GM19328 (cell line): ENCODE measurements at regions not wholly inside any gene's neighbourhood (a gene's known extent, or its start where the extent isn't known, plus 50 kb on each side); places are given as distances from the start of the nearest gene placed in this dataset.

Source experiments
- ATAC-seq: cut with Tn5 transposase; IDR thresholded peaks from one replicate; pipeline ENCODE4 v1.9.1; 2021; ENCODE audit warnings: mild to moderate bottlenecking, moderate library complexity; ENCODE audit not compliant: unreplicated experiment

DNA sequence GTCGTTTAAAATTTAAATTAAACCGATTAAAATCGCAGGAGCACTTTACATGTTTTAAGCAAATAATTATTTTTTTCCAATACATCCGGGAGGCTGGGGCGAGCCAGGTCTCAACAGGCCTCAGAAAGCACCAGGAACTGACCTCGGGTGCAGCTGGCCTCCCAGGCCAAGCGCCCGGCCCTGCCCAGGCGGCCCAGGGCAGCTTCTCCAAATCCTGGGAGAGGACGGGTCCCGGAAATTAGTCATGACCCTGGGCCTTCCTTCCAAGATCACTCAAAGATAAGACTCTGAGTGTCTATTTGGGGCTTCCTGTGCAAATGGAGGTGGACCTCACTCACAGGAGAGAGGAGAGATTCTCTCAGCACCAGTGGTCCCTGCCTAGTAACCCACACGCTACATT, 177.1 kb downstream of the BCL11B start:
- ATAC-seq = no peak

DNA sequence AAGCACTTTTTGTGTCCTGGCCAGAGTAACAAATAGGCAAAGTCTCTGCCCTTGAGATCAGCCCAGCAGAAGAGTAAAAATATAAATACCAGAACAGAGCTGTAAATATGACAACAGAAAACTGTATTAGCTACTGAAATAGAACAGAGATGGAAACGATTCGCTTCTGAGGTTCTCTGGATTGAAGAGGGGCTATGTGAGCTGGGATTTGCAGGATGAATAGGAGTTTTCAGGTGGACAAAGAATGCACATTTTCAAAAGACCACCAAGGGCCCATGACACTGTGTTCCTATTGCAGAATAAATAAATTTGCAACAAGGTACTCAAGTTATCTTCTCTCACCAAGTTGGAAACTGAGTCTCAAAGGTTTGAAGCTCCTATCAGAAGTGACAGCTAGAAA, 176.6 kb downstream of the BCL11B start:
- no peak for ATAC-seq

DNA sequence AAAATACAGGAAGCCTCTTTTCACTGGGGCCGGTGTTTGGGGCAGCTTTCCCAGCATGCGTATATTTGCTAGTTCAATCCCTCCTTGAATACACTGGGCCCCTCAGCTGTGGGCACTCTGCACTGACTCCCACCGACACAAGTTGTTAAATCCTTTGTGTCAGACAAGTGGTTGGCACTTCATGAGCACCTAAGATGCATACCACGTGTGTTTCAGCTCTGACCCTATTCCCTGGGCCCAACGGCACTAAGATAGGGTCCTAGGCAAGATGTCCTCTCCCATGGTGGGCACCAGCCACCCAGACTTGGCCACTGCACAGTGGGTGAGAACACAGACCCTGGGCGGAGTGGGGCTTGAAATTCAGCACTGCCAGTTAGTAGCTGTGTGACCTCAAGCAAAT, 173.8 kb downstream of the BCL11B start:
- ATAC-seq = no peak

DNA sequence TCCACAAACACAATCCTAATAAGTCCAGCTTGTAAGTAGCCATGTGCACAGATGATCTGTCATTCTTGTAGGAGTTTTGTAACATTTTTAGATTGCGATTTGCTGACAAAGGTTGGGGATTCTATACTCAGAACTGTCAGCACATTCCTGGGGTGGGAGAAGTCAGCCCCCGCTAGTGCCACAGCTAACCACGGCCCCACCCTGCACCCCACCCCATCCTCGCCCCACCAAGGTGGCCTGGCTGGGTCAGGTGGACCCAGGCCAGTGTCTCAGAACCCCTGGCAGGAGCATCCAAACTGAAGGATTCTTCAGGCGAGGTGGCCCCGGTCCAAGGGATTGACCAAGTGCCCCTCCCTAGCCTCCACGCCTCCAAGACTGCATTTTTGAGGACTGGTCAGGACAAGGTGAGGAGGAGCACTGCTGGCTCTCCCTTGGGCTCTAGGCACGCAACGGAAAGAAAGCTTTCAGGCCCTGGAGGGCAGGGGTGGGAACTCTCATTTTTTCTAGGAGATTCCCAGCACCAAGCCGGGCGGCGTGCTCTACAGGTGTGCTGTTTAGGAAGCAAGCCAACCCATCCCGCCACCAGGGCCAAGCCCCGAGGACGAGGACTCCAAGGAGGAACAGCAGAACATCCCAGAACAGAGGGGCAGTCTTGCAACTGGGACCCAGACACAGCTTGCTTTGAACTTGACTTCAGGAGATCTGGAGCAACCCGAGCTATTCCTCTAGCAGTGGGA, 172.8 kb downstream of the BCL11B start:
- ATAC-seq = no peak

DNA sequence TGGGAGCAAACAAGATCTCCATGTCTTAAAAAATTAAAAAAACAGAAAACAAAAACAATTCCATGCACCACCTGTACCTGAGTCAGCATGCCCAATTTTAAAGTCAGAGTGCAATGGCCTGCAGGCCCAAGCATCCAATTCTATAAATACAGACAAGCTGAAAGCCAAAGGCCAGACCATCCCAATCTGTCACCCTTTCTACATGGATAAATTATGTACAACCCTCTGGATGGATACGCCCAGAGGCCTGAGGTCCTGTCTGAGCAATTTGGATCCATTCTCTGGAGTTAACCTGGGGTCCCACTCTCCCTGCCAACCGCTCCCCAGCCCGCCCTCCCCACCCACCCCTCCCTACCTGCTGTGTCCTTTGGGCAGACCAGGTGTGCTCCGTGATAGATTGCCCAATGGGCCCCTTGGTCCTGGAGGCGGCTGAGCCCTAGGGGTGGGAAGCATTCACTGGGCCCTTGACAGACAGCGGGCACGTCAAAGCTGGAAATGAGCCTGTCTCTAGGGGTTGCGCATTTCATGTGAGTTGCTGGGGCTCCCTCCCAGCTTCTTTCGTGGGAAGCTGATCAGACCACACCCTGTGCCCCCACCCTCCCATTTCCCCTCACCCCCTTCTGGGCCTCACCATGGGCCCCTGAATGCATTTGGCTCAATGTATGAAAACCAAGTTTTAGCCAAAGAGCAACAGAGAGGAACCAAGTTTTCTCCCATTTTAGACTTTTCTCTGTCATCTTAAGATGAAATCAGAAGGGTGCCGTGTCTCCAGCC, 171.3 kb downstream of the BCL11B start:
- ATAC-seq = no peak

DNA sequence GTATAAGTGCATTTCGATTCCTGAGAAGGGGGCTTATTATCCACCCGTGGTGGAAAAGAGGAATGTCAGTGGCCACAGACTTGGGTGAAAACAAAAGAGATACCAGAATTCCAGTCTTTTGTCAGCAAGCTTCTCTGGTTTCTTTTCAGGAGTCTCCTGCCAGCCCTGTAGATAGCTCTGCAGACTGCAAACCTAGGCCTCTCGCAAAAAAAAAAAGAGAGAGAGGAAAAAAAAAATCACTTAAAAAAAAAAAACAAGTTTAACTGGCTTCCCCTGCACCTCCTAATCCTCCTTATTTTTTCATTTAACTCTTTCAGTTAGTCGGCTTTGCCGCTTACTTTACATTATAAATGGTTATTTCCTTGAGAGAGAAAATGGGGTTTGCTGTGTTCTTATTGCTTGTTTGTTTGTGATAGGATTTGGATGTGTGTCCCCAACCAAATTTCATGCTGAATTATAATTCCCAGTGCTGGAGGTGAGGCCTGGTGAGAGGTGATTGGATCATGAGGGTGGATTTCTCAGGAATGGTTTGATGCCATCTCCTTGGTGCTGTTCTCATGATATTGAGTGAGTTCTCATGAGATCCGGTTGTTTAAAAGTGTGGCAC, 170.0 kb downstream of the BCL11B start:
- no peak for ATAC-seq

DNA sequence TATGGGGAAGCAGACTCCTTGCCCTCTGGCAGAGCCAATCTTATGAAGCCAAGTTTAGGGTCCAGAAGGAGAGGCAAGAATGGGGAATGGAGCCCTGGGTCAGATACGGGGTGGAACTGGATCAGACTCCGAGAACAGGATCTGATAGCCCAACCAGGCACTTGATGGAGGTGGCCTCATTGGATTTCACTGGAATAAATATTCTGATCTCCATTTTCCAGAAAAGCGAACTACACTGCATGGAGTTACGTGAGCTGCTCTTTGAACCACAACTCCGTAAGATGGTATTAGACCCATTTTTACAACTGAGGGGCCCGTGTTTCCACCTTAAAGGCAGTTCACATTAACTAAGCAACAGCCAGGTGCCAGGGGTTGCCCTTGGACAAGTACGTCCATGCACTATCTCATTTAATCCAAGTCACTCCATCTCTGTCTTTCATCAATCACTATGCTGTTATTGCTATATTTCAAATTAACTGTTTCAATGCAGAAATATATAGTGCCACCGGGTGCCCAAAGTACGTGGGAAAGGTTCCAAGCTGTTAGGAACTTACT, 155.2 kb downstream of the BCL11B start:
- no peak for ATAC-seq

DNA sequence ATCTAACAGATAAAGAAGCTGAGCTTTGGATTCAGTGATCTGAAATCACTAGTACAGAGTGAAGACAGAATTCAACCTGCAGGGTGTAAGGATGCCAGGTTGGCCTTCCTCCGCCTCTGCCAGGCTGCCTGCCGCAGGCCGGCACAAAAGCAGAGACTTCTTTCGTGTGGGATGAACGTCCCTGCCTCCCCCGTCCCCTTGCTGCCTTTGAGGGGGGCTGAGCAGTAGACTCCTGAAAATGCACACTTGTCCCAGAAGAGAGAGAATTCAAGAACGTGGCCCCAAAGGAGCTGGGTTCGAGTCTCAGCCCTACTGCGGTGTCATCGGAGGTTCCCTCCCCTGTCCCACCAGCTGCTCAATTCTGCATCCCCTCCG, 154.3 kb downstream of the BCL11B start:
- ATAC-seq = no peak

DNA sequence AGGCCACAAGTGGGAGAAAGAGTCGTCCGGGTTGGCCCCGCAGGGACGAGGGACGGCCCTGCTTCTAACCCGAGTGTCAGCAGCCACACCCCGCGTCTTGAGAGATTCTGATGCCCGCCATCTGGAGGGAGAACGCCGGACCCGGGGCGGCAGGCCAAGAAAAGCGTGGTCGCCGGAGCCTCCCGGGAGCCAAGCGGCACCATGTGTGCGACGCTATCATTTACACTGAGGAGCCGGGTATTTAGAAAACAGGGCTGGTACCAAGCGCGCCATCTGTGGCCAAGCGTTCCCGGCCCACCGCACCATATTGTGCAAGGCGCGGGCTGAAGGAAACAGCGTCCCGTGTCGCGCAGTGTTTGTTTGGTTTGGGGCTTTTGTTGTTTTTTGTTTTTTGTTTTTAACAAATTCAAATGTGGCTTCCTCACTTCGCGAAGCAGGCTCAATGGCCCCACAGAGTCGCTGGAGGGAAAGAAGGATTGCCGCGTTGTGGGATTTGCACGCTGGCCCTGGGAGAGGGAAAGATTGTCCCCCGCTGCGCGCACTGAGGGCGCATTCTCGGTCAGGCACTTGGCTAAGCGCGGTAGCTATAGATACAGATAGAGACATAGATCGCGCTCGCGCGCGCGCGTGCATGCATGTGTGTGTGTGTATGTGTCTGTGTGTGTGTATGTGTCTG, 153.8 kb downstream of the BCL11B start:
- no peak for ATAC-seq

DNA sequence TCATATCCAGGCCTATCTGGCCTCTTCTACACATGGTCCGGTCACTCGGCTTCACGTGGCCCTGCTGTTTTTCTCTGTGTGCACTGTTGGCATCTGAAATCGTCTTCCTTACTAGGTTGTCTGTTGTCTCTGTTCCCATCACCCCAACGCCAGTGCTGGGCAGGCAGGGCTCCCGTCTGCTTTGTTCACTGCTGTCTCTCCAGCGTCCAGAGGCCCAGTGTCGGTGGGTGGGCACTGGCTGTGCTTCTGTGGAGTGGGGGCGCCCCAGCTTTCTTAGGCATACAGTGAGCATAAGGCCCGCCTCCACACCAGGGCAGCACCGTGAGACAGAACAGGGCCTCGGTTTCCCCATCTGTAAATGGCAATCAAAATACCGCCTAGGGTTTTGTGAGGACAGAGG, 153.1 kb downstream of the BCL11B start:
- ATAC-seq = no peak
